T-helper 9 cell (primary cell): ENCODE measurements at regions not wholly inside any gene's neighbourhood (a gene's known extent, or its start where the extent isn't known, plus 50 kb on each side); places are given as distances from the start of the nearest gene placed in this dataset.
A peak's percentile ranks its signal among the peaks of the same experiment; 100 is the strongest.
"Not testable (repeated sequence)": the region's sequence is repeated elsewhere in the genome, so short reads cannot be mapped to it uniquely, and the experiment has no call there.

ENCODE experiments used
- DNase-seq: peaks from one replicate; pipeline ENCODE4 v3.0.0-alpha.2; 2020

DNA sequence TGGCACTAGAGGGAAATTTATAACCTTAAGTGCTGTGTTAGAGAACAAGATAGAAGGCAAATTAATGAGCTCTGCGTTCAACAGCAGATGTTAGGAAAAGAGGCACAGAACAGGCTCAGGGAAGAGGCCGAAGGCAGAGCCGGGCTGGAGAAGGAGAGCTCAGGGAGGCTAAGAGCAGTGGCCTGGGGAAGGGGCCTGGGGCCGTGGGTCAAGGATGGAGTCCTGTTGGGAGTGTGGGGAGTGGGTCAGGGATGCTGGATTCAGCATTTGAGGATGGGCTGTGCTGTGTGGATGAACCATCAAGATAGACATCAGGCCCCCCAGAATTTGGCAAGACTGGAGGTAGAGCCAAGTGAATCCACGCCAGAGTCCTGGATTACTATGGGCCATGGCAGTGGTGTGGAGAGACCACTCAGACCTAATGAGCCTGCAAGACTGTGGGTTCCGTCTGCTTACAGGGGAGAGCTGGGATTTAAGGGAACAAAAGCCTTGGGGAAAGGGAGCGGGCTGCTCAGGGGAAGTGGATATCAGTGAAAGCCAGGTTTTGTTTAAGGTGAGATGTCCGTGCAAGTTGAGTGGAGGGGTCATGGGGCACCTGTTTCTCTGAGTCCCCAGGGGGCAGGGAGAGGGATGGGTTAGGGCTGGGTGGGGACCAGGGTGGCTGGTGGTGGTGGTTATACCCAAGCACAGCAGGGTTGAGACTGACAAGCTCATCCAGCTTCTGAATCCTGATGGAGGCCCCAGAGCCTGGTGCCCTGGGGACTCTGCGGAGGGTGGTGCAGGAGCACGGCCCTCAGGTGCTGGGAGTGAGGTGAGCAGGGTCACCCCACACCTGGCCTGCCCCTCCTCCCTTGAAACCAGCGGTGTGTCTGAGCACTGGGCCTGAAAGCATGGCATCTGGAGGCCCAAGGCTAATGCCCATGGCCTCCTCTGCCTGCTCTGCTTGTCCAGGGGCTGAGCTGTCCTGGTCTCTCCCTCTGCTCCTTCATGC is 101.7 kb downstream of the BMS1 start:
- DNase-seq: no peak

DNA sequence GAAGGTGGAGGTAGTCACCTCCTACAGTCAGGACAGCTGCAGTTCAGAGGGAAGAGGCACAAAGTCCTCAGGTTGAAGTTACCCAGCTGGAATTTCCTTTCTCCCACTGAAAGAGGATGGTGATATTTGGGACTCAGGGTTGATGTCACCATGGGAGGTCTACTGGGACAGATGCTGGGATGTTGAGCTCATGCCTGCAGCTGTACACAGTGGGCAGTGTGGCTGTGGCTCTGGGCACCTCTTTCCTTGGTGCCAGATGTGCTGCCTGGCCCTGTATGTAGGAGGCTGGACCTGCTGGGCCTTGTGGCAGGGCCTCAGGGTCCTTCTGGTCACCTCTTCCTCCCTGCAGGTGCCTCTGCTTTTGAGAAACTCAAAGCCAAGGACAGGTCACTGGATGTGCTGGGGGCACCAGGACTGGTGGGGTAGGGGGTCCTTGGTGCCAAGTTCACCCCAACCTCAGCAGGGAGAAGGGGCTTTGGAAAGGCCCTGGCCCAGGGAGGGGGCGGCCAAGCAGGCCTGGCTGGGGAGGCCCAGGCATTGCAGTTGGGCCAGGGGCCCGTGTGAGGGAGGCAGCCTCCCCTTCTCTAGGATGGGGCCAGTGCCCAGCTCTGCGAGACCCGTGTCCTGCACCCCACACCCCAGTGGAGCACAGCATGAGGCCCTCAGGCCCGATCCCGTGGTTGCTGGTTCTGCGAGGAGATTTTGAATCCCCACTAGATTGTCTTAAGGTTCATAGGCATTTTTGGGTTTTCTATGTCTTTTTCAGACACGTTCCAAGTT is 103.1 kb downstream of the BMS1 start:
- no peak for DNase-seq

DNA sequence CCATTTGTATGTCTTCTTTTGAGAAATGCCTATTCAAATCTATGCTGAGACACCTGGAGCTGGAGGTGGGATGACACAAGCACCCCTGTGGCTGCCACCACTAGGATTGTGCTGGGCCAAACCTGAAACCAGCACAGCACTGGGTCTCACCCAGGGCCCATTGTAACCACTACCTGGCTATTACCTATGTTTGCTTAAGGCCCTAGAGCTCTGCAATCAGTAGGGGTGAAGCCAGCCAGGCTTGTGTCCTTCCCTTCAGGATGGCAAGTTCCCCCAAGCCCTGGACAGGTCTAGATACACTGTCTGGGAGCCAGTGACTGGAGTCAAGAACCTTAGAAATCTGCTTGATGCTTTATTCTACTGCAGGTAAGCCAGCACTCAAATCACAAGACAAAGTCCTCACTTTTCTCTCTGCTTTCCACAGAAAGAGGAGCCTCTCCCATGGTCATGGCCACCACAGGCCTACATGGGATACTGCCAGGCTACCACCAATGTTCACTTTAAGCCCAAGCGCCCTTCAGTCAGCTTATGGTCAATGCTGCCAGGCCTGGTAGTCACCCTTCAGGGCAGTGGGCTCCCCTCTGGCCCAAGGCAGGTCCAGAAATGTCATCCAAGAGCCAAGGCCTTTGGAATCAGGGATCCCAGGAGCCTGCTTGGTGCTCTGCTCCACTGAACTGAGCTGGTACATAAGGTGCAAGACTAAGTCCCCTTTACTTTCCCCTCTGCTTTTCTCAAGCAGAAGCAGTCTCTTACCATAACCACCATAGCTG is 105.3 kb downstream of the BMS1 start:
- no peak for DNase-seq

DNA sequence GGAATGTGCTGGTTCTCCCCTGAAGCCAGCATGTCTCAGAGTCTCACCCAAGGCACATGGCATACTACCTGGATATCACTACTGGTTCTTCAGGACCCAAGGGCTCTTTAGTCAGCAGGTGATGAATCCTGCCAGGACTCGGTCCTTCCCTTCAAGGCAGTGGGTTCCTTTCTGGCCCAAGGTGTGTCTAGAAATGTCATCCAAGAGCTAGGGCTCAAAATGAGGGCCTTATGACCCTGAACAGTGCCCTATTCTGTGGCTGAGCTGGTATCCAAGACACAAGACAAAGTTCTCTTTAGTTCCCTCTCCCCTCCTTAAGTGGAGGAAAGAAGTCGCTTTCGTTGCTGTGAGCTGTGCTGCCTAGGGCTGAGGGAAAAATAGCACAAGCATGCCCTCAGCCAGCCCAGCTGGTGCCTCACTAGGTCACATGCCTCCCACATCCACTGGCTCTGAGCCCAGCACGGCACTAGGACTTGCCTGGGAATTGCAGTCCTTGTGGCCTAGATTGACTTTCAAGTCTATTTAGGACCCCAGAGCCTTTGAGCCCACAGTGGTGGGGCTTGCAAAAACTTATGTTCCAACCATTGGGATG is 106.0 kb downstream of the BMS1 start:
- DNase-seq: no peak

DNA sequence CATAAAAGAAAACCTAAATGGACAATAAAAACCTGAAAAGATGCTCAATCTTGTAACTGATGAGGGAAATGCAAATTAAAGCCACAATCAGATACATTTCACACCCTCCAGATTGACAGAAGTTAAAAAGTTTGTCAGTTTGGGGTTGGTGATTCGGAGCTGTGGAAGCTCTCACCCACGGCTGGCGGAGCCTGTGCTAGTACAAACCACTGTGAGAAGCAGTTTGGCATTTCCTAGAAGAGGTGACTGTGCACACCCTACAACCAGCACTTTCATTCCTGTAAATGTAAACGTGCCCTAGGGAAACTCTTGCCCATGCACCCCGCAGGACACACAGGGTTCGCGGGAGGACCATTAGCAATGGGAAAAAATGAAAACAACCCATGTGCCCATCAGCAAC is 114.1 kb downstream of the BMS1 start:
- DNase-seq: no peak

DNA sequence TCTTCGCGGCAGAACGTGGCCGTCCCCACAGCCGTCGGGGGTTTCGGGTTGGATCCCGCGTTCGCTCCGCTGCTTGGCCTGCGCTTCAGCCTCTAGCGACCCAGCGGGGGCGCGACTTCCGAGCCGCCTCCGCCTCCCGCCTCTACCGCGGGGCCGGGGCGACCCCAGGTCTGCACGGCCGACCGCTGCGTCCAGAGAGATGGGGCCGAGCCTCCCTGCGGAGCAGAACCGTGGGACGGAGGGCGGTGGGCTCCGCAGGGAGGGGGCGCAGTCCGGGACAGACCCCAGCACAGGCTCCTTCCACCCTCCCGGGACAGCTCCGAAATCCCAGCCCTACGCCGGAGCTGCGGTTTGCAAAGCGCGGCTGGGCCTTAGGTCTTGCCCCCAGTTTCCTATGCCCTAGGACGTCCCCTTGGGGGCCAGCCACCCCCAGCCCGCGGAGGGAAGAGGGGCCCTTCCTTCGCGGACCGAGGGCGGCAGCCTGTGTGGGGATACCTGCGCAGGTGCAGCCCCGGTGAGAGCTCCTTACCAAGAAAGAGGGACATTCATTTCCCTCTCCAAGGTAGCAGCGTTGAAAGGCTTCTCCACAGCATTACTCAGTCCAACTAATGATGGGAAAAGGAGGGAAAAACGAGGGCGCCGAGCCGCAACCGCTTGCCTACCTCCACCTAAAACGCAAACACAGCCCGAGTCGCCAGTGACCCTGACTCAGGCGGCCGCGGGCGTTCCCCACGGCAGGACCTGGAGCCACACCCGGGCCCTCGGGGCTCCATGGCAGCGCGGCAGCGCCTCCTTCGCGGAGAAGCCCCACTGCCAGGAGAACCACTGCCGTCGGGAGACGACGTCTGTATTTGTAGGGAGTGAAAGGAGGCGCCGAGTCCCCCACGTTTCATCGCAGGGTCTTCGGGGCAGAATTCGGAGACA is 115.7 kb downstream of the BMS1 start:
- no peak for DNase-seq

DNA sequence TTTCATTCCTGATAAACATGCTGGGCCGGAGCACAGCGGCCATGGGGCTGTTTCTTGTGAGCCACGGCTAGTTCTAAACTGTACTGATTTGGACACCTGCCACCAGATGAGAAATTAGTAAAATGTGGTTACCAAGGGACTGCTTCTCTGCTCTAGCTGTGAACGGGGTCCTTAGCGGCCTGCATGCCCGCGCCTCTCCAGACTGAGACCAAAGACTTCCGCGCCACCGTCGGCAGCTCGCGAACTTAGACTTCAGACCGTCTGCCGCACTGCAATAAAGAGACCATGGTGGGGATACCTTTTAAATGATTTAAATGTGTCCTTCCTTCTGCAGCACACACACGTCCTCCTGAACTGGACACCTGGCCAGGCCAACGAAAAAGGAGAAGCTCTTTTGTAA is 116.4 kb downstream of the BMS1 start:
- no peak for DNase-seq

DNA sequence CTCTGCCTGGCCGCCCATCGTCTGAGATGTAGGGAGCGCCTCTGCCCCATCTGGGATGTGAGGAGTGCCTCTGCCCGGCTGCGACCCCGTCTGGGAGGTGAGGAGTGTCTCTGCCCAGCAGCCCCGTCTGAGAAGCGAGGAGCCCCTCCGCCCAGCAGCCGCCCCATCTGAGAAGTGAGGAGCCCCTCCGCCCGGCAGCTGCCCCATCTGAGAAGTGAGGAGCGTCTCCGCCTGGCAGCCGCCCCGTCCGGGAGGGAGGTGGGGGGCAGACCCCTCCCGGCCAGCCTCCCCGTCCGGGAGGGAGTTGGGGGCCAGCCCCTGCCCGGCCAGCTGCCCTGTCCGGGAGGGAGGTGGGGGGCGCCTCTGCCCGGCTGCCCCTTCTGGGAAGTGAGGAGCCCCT is 117.8 kb downstream of the BMS1 start:
- DNase-seq: not testable (repeated sequence)

DNA sequence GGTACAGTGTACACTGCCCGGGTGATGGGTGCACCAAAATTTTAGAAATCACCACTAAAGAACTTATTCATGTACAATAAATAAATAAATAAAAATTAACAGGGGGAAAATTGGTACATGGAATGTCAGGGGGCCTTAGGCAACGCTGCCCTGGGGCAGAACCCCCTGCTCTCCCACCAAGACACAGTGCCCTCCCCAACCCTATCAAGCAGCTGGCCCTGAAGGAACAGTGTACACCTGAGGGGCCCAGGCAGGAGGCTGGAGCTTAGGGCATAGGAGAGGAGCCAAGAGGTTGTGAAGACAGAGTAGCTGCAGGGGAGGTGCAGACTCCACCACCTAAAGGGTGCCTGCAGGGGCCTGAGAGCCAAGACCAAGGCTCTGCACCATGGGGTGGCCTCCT is 128.8 kb downstream of the BMS1 start:
- no peak for DNase-seq

DNA sequence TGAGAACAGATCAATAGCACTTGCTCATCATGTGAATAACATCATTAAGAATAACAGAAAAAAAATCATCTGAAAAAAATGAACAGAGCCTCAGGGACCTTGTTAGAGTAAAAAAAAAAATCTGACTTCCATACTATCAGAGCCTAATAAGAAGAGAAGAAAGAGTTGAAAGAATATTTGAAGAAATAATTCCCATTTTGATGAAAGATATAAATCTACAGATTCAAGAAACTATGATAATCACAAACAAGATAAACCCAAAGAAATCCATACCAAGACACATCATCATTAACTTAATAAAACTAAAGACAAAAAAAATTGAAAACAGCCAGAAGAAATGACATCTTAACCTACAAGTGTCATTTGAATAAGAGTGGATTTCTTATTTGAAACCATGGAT is 134.4 kb downstream of the BMS1 start:
- DNase-seq: no peak

DNA sequence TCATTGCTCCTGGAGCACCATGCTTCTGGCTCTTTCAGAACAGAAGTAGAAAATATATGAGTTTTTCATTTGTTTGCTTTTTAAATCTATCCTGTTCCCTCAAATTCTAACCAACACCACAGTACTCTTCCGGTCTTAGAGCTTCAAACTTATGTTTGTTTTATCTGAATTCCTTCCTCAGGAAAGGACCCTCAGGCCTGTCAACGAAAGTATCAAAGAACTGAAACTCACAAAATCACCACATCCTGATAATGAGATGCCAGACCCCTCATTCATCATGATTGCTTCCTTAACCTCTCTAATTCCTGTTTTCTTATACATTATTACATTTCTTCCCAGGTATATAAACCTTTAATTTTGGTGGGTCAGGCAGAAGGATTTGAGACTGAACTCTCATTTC is 135.2 kb downstream of the BMS1 start:
- DNase-seq: no peak

DNA sequence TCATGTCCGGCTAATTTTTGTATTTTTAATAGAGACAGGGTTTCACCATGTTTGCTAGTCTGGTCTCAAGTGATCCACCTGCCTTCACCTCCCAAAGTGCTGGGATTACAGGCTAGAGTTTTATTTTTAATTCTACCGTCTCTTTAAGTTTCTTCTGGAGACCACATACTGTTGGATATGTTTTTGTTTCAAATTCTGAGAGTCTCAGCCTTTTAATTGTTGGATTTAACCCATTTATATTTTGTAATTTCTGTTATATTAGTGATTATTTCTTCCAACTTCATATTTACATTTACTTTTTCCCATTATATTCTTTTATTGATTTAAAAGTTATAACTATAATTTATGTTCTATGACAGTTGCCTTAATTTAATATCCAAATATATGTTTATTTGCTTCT is 139.4 kb downstream of the BMS1 start:
- no peak for DNase-seq

DNA sequence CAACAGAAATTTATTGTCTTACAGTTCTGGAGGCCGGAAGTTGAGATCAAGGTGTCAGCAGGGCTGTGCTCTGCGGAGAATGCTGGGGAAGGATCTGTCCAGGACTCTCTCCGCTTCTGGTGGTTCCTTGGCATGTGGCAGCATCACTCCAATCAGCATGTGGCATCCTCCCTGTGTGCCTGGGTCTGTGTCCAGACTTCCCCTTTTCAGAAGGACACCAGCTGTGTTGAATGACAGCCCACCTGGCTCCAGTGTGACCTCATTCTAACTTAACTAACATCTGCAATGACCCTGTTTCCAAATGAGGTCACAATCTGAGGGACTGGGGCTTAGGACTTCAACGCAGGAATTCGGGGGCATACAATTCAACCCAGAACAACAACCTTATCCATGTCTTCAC is 141.9 kb downstream of the BMS1 start:
- no peak for DNase-seq

DNA sequence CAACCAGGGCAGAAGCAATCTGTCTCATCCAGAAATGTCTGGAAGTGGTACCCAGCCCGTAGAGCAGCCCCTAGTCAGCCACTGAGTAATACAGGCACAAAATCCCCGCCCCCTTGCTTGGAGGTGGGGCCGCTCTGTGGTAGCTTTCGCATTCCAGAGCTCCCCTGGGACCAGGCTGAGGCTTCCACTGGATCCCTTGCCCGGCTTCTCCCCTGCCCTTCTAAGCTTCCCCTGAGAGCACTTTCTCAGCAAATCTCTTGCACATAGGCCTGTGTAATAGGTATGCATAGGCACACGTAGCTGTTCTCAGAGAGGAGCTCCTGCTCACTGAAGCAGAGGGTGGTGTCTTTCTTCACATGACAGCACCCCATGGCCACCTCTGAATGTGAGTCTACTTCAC is 144.2 kb downstream of the BMS1 start:
- no peak for DNase-seq

DNA sequence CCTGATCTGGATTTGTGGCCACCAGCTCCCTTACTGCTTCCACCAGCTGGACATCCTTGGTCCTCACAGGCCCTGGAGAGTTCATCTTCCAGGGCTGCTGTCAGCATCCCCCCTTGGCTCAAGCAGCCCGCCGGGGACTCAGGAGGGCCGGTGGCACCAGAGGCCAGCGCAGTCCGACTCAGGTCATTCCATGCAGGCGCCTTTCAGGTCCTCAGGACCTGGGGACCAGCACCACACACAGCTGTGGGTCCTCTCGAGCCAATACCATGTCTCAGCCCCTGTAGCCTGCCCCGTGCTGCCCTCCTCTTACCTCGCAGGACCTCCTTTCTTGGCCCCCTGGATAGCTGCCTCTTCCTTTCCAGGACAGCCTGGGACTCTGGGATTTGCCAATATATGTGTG is 145.5 kb downstream of the BMS1 start:
- DNase-seq: no peak

DNA sequence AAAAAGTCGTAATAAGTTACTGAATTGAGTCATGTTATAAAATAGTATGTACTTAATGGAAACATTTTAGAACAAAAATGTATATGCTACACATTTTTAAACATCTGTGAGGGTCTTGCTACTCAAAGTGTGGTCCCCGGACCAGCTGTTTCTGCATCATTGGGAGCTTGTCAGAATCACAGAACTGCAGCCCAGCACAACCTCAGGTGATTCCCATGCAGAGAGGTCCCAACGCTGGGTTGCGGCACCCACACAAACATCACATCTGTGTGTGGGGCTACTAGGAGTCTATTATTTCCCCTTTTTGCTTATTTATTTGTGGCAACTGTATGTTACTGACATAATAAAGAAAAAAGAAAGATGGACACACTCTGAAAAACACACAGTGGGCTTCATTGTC is 146.6 kb downstream of the BMS1 start:
- DNase-seq: no peak

DNA sequence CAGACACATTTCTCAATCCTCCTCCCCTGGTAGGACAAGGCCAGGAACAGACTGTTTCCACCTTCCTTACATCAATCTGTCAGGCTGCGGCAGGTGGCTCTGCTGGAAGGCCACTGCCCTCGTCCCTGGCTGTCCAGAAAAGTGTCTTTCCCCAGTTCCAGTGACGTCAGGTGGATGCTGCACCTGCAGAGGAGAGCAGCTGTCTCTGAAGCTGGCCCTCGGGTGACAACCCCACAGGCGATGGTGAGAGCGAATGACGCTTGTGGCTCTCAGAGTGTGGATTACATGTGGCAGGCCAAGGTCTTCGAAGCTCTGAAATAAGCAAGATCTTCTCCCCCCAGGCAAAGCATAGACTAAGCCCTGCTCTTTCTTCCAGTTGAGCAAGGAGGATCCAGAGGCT is 146.9 kb upstream of the RET start:
- DNase-seq: no peak

DNA sequence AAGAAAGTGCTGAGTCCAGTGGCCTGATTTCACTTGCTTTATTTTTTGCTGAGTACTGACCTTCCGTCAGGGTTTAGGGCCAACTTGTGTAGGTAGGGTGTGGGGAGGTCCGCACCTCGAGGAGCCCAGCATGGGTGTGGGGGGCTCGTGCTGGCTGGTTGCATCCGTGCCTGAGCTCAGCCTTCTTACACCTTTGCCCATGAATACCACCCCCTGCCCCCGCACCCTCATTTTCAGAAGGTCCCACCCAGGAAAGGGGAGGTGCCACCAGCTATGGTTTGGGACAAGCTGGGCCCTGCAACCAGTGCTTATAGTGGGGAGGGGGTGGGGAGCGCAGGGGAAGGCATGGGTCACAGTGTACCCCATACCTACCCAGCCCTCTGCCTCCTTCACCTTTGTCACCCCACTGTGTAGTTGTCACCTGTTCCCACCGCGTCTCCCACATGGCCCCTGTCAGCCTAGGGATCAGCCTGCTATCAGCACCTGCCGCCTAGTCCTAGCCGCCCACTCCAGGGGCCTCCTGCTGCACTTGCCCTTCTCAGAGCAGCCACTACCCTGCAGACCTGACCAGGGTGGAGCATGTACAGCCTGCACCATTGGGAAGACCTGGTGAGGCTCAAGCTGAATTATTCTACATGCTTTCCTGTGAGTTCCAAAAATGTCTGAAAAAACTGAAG is 146.2 kb upstream of the RET start:
- DNase-seq: no peak

DNA sequence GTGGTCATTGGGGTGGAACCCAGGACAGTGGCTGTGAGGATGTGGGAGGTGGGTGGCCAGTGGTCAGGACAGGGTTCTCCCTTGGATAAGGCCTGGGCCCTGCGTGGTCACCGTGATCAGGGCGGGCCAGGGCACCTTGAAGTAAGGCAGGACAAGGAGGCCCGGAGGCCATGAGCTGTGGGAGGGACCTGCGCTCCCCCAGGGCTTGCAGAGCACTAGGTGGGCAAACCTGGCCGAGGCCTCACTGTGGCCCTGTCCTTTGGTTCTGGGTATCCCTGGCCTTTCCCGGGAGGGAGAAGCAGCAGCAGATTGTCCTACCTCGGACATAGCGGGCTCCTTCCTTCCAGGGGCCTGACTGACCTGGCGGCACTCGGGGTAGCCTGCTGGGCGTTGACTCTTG is 144.8 kb upstream of the RET start:
- no peak for DNase-seq

DNA sequence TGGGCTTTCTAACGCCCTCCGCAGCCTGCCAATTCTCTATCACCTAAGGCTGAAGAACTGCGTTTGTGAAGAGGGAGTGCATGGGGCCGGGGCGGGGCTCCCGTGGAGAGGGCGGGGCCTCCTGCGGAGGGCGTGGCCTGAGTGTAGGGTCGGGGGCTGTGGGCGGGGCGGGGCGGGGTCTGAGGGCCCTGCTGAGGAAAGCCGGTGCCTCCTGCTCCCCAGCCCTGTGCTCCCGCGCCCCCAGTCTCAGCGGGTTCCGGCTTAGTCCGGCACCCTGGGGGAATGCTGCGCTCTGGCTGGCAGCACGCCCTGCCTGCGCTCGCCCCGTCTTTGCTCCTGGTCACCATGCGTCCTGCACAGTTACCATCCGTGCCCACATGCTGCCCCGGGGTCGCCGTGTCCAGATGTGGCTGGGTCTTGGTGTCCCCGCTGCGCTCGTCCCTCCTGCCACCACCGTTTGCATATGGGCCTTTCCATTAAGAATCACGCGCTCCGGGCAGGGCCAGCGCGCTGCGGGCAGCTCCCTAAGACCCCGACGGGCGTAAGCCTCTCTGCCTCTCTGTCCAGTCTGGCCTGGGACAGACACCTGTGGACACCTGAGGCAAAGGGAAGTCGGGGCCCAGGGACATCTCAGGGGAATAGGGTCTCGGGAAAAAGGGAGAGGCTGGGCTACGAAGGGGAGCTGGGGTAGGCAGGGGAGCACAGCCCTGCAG is 144.0 kb upstream of the RET start:
- DNase-seq: peak; percentile 18
